NCI-H446 treated with DMSO at 0.1 percent for 48 hours (cell line): ENCODE measurements at regions not wholly inside any gene's neighbourhood (a gene's known extent, or its start where the extent isn't known, plus 50 kb on each side); places are given as distances from the start of the nearest gene placed in this dataset.

Experiments used
- DNase-seq: peaks from one replicate; lab custom pipeline; 2025; lab: John Stamatoyannopoulos, UW

DNA sequence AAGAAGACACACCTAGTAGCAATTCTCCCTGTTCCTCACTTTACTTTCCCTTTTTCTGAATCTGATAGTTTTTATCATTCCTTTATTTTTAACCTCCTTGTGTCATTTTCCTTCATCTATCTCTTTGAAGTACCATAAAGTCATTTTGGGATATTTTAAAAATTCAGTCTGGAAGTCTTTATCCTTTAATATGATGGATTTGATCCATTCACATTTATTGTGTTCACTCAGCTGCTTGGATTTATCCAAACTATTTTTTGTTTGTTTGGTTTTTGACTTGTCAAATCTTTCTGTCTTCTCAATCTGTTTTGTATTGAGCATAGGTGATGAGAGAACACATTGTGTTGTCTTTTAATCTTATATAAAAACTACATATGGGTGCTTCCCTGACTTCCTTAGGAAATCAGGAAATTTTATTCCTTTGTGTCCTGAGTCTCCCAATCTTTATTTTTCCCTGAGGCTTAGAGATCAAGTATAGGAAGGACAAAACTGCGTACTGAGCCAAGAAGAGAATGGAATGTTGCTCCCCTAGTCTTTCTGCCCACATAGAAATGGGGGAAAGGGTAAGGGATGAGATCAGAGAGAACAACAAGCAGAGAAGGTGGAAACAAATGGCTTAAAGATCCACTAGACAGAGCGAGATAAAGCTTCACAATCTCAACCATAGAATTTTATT lies 132.7 kb upstream of the HABP2 start:
- DNase-seq = no peak

DNA sequence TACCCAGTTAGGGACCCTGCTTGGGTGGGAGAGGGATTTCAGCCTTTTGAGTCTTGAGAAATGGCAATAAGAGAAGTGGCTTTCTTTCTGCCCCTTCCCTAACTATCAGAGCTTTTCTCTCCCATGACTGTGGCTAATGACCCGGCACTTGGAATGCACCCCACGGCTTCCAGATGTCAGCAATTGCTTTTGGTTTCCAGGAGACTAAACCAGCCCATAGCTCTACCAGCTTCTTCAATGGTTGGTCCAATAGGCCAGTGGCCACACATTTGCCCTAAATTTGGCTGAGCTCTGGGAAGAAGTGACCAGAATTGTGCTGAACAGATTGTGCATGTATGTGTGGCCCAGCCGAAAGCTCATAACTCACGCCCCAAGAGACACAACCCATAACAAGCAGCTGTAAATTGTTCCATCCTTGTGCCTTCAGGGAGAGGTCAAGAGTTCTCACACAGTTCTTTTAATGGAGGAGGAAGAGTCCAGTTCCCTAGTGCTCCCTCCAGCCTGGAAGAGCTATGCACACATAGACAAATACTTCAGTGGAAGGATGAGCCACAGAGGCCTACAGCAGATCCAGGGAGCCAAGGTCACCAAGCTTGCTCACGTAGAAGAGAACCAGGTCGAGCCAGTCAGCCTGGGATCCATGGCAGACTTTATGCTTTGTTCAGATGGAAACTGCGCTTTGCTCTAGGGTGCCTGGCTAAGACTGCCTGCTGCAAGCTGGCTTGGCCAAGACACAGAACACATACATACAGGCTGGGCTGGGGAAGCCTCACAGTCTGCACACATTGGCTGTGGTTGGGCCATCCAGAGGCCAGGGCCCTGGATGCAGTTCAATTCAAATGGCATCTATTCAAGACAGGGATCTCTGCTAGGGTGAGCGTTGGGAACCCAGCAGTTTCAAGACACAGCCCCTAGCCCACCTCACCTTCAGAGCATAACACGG lies 131.8 kb upstream of the HABP2 start:
- DNase-seq = no peak

DNA sequence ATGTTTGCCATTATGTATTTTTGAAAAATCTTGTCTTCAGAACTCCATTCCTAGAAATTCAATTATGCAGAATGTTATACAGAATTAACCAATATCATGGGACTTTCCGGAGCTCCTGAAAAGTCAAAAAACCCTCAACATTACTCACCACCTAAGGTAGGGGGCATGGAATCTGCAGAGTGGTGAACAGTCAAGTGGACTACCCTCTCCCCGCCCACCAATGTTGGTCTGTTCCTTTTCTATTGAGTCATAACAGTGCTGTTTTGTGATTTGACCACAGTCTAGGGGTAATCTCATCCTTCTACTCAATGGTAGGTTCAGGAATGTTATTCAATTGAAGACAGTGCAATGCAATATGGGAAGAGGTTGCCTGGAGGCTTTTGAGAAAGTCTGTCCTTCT lies 130.5 kb upstream of the HABP2 start:
- DNase-seq = no peak

DNA sequence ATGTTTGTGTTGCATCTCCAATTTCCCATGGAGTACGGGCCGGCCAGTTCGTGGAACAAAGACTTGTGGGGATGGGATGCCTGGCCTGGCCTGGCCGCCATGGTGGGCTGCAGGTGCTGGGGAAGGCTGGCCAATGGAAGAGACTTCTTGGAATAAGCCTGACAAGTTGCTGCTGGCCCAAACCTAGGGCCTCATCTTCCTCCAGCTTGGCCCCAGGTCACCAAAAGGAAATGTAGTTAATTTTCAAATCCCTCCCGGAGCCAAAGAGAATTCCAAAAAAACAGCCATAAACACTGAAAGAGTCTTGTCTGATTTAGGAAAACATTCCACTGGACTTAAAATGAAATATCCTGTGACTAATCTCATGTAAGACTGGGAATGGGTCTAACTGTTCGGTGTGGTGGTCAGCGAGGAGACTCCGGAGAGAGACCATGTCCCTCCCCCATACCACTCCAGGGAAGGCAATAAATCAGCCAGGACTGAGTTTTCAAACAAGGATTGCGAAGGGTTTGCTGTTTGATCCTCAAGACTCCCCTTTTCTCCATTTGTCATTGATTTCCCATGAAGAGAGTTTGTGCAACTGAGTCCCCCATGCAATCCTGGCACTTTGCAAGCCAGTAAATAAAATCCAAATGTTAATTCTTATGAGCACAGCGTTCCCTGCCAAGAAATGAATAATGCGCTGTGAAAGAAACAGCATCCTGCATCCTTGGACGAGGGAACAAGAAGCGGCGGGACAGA lies 128.7 kb upstream of the HABP2 start:
- DNase-seq = no peak

DNA sequence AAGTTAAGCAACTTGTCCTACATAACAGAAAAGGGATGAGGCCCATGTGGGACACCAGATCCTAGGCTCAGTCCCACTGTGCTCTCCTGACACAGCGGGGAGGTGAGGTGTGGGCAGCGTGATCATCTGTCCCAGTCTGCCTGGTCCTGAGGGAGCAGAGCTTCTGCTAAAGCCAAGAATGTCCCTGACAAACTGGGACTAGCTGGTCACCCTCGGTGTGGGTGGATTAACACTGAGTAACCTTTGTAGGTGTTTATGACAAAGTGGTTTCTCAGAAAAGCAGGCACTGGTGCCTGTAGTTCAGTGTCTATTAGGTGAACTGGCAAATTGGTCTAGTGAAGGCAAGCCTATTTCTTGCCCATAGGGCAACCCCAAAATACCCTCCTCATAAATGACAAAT lies 127.8 kb upstream of the HABP2 start:
- no peak for DNase-seq

DNA sequence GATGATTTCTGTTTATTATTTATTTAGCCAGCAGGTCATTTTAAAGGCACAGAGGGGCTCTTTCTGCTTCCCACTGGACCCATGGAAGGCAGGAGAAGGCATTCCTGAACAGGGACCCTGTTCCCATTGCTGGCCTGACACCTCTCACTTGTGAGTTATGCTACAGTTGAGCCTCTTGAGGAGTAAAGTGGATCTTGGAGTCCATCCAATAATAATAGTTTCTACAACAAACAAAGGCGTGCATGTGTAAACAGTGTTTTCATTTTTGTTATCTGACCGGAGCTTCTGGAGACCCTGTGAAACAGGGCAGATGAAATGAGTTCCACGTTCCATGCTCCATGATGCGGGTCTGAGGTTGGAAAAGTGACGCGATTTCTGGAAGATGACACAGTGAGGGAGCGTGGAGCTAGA lies 127.3 kb upstream of the HABP2 start:
- DNase-seq = no peak

DNA sequence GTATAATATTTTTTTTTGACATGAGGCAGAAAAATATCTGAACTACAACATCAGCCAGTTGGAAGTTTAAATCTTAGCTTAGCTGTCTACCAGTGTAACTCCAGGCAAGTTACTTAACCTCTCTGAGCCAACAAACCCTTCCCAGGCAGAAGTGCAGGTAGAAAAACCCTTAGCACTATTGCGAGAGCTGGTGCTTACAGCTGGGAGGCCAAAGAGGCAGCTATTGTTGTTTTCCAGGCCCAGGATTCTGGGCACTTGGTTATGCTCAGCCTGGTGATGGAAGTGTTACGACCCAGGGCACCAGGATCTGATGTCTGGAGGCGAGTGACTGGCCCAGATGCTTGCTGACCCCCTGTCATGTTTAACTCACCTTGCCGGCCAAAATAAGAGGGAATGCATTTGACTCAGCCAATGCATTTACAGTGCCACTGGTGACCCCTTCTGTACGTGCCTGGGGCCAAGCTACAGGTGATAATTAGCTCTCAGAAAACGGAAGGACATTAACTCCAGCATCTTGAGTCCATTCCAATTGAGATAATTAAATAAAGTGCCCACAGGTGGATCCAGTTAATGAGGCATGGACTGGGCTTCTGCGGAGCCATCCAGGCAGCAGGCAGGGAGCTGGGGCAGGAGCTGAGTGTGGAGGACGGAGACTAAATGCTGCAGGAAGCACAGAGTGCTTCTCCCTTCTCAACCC lies 126.5 kb upstream of the HABP2 start:
- no peak for DNase-seq

DNA sequence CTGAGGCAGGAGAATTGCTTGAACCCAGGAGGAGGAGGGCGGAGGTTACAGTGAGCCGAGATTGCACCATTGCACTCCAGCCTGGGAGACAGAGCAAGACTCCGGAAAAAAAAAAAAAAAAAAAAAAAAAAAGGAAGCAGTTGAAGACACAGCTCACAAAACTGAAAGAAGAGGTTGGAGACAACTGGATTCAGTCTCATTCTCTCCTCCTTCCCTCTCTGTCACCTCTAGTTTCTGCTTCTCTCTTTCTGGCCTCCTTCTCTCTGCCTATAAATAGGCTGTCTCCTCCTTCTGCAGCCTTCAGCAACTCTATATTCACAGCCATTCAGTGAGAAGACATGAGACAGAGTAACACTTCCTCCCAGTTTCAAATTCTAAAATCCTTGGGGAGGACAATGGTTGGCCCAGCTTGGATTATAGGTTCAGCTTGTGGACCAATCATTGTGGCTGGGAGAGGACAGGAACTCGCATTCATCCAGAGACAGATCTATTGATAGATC lies 125.6 kb upstream of the HABP2 start:
- DNase-seq = no peak

DNA sequence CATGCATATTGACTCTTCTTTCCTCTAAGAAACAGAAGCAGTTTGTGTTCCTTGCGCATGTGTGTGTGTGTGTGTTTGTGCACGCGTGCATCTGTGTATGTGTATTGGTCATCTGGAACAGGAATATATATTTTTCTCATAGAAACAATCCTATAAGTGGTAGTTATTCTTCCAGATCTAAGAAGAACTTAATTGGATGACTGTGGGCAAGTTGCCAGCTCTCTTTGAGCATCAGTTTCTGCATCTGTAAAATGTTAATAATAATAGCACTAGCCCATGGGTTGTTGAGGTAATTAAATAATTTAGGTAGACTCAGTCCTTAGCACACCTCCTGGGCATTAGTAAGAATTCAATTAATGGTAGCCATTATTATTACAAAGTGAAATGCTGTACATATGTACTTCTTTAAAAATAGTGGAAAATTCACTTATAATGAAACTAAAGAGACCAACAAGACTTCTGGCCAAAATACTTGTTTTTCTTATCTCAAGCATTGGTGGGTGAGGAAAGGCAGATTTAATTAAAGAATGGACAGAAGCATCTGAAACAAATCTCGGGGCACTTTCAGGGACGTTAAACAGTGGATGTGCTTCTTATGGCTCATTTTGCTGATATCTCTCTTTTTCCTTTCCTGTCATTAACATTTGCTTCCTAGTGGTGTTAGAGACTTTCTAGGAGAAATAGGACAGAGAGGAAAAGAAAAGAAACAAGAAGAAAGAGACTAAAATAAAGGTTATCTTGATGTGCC lies 124.9 kb upstream of the HABP2 start:
- DNase-seq = no peak

DNA sequence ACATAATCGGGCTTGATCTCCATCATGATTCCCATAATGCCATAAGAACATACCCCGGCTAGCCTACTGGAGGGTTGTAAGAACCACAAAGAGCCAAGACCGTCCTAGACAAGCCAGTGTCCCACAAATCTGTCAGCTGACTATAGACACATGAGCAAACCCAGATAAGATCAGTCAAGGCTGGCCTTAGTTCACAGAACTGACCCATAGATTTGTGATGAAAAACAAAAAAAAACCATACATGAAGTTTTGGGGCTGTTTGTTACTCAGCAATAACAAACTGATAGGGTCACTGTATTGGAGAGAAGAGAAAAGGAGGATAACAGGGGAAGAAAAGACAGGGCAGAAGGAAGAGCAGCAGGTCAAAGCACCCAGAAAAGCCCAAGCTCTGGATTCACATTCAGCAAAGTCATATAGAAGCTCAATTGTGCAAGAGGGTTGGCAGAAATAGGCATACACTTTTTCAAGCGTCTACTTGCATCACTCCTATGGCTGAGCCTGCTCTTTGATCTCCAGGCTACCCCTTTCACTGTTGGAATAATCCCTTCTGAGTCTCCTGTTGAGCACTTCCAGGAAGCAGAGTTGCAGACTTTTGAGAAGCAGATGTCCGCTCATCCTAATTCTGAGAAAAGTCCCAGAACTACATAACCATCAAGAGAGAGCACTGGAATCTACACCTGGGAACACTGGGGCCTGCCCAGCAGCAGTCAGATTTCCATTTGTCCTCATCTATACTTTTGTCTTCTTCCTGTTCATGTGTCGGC lies 122.0 kb upstream of the HABP2 start:
- no peak for DNase-seq

DNA sequence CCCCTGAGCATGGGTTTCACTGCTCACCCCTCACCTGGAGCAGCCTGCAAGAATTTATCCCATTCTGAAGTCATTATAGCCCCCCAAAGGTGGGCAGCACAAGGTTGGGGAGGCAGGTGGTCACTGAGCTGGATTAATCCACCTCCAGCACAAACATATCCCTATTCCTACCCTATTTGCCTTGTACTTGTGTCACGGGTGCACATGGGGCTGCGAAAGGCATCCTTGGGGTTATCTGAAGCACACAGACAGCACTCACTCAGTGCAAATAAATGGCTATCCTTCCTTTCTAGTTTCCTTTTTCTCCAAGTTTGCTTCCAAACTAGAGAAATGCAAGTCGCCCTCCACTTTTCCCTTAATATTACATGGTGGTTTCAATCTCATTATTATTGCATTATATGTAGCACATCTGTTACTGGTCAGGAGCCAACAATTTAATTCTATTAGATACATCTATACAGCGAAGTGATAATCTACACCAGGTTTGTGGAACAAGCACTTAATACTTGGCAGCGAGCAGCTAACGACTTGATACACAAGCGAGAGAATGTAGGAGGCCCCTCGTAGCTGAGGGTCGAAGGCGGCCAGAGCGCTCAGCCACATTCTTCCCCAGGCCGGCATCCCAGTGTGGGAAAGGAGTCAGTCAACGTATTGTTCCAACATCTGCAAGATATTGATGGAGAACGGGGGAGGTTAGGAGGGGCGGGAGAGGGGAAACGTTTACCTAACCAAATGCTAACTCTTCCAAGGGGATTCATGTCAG lies 121.3 kb upstream of the HABP2 start:
- no peak for DNase-seq

DNA sequence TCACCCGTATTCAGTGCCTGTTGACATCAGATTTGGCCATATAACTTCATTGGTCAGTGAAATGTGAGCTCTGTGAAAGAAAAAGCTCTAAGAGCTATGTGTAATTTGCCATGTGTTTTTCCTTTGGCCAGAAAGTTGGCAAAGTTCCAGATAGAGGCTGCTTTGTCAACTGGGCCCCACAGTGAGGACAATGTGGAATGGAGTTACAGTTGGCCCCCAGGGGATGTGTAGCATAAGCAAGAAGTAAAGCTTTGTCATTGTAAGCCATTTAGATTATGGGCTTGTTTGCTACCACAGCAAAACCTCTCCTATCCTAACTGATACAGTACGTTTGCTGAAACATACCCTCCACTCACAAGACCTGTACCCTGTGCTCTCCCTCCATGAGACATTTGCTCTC lies 119.1 kb upstream of the HABP2 start:
- no peak for DNase-seq

DNA sequence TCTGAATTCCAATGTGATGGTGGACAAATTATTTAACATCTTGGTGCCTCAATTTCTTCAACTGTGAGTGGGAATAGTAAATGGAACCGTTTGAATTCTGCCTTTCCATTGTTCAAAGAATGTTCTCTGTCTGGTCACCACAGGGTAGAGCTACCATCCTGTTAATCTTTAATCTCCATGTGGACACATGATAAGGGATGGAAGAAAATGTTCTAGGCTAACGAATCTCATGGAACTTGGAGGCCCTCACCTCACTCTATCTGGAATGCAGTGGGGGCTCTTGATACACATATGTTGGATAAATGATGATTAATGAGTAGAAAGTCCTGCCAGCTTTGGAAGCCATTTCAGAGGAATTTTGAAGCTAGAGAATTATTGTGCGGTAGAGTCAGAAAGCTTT lies 118.5 kb upstream of the HABP2 start:
- no peak for DNase-seq

DNA sequence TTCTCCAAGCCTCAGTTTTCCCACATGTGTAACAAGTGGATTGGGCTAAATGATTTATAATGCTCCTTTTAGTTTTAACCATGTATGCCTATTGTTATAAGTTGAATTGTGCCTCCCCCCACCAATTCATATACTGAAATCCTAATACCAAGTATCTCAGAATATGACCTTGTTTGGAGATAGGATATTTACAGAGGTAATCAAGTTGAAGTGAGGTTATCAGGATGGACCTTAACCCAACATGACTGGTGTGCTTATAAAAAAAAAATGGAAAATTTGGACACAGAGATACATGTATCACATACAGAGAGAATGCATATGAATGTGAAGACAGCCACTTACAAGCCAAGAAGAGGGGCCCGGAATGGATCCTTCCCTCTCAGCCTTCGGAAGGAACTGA lies 117.9 kb upstream of the HABP2 start:
- no peak for DNase-seq

DNA sequence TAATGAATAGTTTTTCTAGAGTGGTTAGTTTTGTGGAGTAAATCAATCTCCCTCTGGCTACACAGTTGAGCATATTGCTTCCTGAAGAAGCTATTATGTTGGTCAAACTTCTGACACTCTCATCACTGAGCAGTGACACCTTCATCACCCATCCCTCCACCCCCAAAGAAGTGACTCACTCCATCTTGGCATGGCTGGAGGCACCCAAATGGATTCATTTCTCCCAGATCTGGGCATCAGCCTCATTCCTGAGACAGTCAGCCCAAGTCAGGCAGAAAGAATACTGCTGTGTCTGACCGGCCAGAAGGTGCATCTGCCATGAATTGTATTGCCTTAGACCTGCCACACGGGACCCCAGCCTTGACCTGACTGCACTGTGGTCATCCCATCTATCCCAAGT lies 117.0 kb upstream of the HABP2 start:
- DNase-seq = no peak

DNA sequence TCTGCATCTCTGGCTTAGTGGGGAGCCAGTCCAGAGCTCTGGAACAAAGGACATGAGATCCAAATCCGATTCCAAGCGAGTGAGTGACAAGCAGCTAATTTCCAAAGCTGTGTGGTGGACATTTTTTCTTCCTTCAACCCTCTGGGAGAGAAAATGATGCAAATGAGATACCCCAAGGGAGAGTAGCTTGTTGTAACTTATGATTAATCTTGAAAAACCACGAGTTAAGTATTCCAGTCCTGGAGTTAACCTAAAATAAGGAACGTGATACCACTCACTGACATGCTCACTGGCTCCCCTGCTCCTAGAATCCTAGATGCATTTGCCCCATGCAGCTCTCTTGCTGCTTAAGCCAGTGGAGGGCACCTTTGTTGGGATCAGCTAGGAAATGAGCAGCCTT lies 116.0 kb upstream of the HABP2 start:
- no peak for DNase-seq

DNA sequence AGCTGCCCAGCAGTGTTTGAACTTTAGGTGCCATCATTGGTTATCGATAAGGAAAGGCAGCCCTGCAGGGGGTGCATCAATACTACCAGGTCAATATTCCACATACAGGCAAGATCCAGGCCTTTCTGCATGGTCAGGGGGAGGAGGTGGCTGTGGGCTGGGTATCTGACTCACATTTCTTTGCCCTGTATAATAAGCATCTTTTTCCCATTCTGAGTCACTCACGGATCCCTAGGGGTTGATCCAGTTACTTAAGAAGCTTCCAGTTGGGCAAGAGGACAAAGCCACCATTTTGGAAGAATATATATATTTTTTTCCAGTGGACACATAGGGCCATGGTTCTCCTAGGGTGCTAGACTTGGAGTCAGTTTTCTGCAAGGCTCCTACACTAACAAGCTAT lies 114.2 kb upstream of the HABP2 start:
- no peak for DNase-seq

DNA sequence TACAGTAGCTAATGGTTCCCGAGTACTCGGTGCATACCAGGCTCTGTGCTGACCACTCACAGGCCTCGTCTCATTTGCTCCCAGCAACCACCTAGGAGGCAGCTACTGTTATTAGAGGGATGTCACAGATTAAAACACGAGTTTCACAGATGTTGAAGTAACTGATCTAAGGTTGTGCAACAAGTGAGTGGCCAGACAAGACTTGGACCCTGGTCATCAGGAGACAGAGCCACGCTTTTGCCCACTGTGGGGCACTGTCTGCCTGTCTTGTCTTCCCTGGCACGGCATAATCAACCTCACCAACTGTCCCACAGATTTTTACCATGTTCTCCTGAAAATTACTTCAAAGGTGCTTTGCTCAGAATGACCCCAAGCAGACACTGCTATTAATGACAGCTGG lies 111.6 kb upstream of the HABP2 start:
- DNase-seq = no peak

DNA sequence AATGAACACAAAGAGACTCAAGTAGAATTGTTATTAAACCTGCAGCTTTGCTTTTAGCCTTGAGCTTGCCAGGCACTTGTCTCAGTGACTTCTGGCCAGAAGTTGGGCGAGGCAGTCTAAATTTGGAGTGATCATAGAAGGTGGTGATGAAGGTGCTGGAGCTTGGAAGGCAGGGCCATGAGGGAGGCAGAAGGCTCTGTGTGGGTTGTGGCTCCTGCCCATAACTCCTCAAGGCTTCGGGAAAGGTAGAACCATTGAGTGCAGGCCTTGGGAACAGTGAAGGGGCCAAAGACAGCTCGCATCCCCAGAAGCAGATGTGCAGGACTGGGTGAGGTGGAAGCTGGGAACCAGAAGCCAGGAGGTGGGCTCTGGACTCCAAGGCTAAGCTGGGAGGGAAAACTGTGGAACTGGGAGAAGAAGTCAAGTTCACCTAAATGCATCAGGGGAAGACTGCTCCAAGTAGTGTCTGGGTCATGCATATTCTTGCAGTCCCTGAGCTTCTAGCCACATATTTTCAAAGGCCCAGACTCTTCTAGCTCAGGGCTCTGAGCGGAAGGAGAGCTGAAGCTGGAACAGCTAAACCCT lies 111.1 kb upstream of the HABP2 start:
- DNase-seq = no peak
